GM10248 (cell line): ENCODE measurements at regions not wholly inside any gene's neighbourhood (a gene's known extent, or its start where the extent isn't known, plus 50 kb on each side); places are given as distances from the start of the nearest gene placed in this dataset.
"Not testable (repeated sequence)": the region's sequence is repeated elsewhere in the genome, so short reads cannot be mapped to it uniquely, and the experiment has no call there.

Experiments
- CTCF ChIA-PET: fragments of 300-600 bp; sonication (Branson Sonifier 250); formaldehyde crosslinking; extraction: SDS; loops from one replicate; lab custom pipeline; 2021; ENCODE audit warnings: antibody characterized with exemption; lab: Yijun Ruan, JAX
- POLR2A ChIA-PET: fragments of 350-650 bp; sonication (Branson Sonifier 250); formaldehyde crosslinking; extraction: SDS; loops from one replicate; lab custom pipeline; 2020; ENCODE audit warnings: antibody characterized with exemption; lab: Yijun Ruan, JAX
- DNase-seq: peaks from one replicate; pipeline ENCODE4 v3.0.0; 2012; ENCODE audit errors: extremely low spot score
- CTCF ChIP-seq: IDR thresholded peaks from 2 replicates; pipeline ENCODE4 v1.5.1; 2012; ENCODE audit warnings: mild to moderate bottlenecking, low read depth; ENCODE audit errors: extremely low read depth, missing control alignments, control extremely low read depth

GRCh38 chr1:109857702-109858101, 52.9 kb upstream of the CSF1 start:
- POLR2A ChIA-PET, DNase-seq: not testable (repeated sequence)
- CTCF ChIA-PET, result interaction anchor here (1.2 to 1.8 kb wide), 5 partner anchors 10 to 127 kb away, joined by 3 to 5 read pairs (median 4); partner anchors contain the start of gene AHCYL1

GRCh38 chr1:109855986-109856385, 54.7 kb upstream of the CSF1 start:
- POLR2A ChIA-PET, DNase-seq, CTCF ChIA-PET: not testable (repeated sequence)

GRCh38 chr1:109853972-109854371, 56.7 kb upstream of the CSF1 start:
- DNase-seq, CTCF ChIA-PET, POLR2A ChIA-PET: not testable (repeated sequence)

GRCh38 chr1:109852221-109853015, 58.2 kb upstream of the CSF1 start:
- not testable (repeated sequence) for DNase-seq
- CTCF ChIA-PET, result interaction anchor here (1.0 to 1.1 kb wide), 3 partner anchors 13 to 25 kb away, joined by 3 read pairs; no protein-coding TSS in a partner anchor

GRCh38 chr1:109850827-109851226, 59.8 kb upstream of the CSF1 start:
- POLR2A ChIA-PET, result no interaction called here
- DNase-seq, result no peak
- CTCF ChIA-PET, result interaction anchor here (1.1 to 1.4 kb wide), 5 partner anchors 13 to 133 kb away, joined by 3 to 5 read pairs (median 4); no protein-coding TSS in a partner anchor

More at GRCh38 chr1:109852221-109853015, 58.2 kb upstream of the CSF1 start:
- POLR2A ChIA-PET, result not testable (repeated sequence)

GRCh38 chr1:109850194-109850593, 60.5 kb upstream of the CSF1 start:
- no peak for TF ChIP-seq CTCF
- ChIA-PET CTCF (interaction anchor here (1.1 to 1.4 kb wide), 5 partner anchors 14 to 134 kb away, joined by 3 to 5 read pairs (median 4); no protein-coding TSS in a partner anchor), POLR2A (no interaction called here)
- DNase-seq, result no peak

More at GRCh38 chr1:109850827-109851226, 59.8 kb upstream of the CSF1 start:
- TF ChIP-seq CTCF, result no peak

GRCh38 chr1:109849655-109850054, 61.0 kb upstream of the CSF1 start:
- ChIA-PET CTCF (interaction anchor here (1.1 to 1.4 kb wide), 5 partner anchors 15 to 134 kb away, joined by 3 to 5 read pairs (median 4); no protein-coding TSS in a partner anchor), POLR2A (no interaction called here)
- TF ChIP-seq CTCF, result no peak

GRCh38 chr1:109847251-109847650, 63.4 kb upstream of the CSF1 start:
- POLR2A ChIA-PET, result no interaction called here
- CTCF ChIA-PET, result interaction anchor here (1.0 to 1.9 kb wide), 2 partner anchors 25 to 133 kb away, joined by 3 to 4 read pairs; no protein-coding TSS in a partner anchor
- no peak for DNase-seq
- TF ChIP-seq CTCF, result no peak

More at GRCh38 chr1:109849655-109850054, 61.0 kb upstream of the CSF1 start:
- DNase-seq, result no peak
